HepG2 (cell line): ENCODE measurements at regions not wholly inside any gene's neighbourhood (a gene's known extent, or its start where the extent isn't known, plus 50 kb on each side); places are given as distances from the start of the nearest gene placed in this dataset.

Source experiments
- CTCF ChIP-seq: sonication (generic); formaldehyde crosslinking; IDR thresholded peaks from 2 replicates; pipeline ENCODE4 v1.5.0; 2020; ENCODE audit warnings: mild to moderate bottlenecking, missing genetic modification reagents, moderate library complexity
- HMGA1 ChIP-seq: sonication (generic); formaldehyde crosslinking; conservative IDR thresholded peaks from 2 replicates; pipeline ENCODE4 v1.4.0; 2020; ENCODE audit warnings: missing genetic modification reagents
- JUND ChIP-seq: sonication (generic); formaldehyde crosslinking; IDR thresholded peaks from 2 replicates; pipeline ENCODE4 v1.8.0; 2022; ENCODE audit warnings: mild to moderate bottlenecking, missing genetic modification reagents
- POLR2AphosphoS5 ChIP-seq: IDR thresholded peaks from 2 replicates; pipeline ENCODE4 v1.6.1; 2012; ENCODE audit warnings: low read depth, low read length
- ZNF335 ChIP-seq: sonication (generic); formaldehyde crosslinking; IDR thresholded peaks from 2 replicates; pipeline ENCODE4 v1.4.0; 2020; ENCODE audit warnings: missing genetic modification reagents
- ZSCAN31 ChIP-seq: sonication (generic); formaldehyde crosslinking; IDR thresholded peaks from 2 replicates; pipeline ENCODE4 v1.5.0; 2020; ENCODE audit warnings: low read depth, mild to moderate bottlenecking, missing genetic modification reagents

GRCh38 chr1:208358651-208359050 lies 114.5 kb upstream of the PLXNA2 start:
- TF ChIP-seq ZSCAN31 (CRISPR knock-in tag) (no peak), JUND (CRISPR knock-in tag) (no peak), HMGA1 (CRISPR knock-in tag) (no peak), CTCF (CRISPR knock-in tag) (no peak), POLR2AphosphoS5 (no peak), ZNF335 (CRISPR knock-in tag) (no peak)
